GM23338 (cell line): ENCODE measurements at regions not wholly inside any gene's neighbourhood (a gene's known extent, or its start where the extent isn't known, plus 50 kb on each side); places are given as distances from the start of the nearest gene placed in this dataset.

Experiments
- ATAC-seq: fragments of 200-7000 bp; cut with Tn5 transposase; 3 replicates; pipeline ENCODE4 v1.9.1; 2020
- DNase-seq: peaks from one replicate; pipeline ENCODE4 v3.0.0-alpha.2; 2015; ENCODE audit warnings: low spot score
- H2AFZ ChIP-seq: fragments of 200-600 bp; sonication (generic); 2 replicates; pipeline ENCODE4 v1.8.0; 2016; ENCODE audit warnings: antibody characterized with exemption, mild to moderate bottlenecking, moderate library complexity
- H3F3A ChIP-seq: fragments of 200-600 bp; sonication (generic); replicated peaks from 2 replicates; pipeline ENCODE4 v1.8.0; 2017; ENCODE audit warnings: antibody characterized with exemption, mixed run types, low read depth
- H3K27ac ChIP-seq: fragments of 200-600 bp; sonication (generic); 2 replicates; pipeline ENCODE4 v1.6.1; 2016; ENCODE audit warnings: low read depth
- H3K27me3 ChIP-seq: fragments of 200-600 bp; sonication (generic); 2 replicates; pipeline ENCODE4 v1.8.0; 2016; ENCODE audit warnings: mild to moderate bottlenecking, mixed run types, moderate library complexity; ENCODE audit not compliant: insufficient read depth
- H3K36me3 ChIP-seq: fragments of 200-600 bp; sonication (generic); 2 replicates; pipeline ENCODE4 v1.8.0; 2016; ENCODE audit warnings: mild to moderate bottlenecking; ENCODE audit not compliant: insufficient read depth
- H3K4me1 ChIP-seq: fragments of 200-600 bp; sonication (generic); 2 replicates; pipeline ENCODE4 v1.8.0; 2016; ENCODE audit warnings: mild to moderate bottlenecking, moderate library complexity; ENCODE audit not compliant: insufficient read depth
- H3K4me2 ChIP-seq: fragments of 200-600 bp; sonication (generic); 2 replicates; pipeline ENCODE4 v1.7.1; 2017; ENCODE audit warnings: mixed run types
- H3K4me3 ChIP-seq: fragments of 200-600 bp; sonication (generic); 2 replicates; pipeline ENCODE4 v1.6.1; 2016; ENCODE audit warnings: mixed run types
- H3K79me2 ChIP-seq: fragments of 200-600 bp; sonication (generic); replicated peaks from 2 replicates; pipeline ENCODE4 v1.8.0; 2017; ENCODE audit warnings: mild to moderate bottlenecking; ENCODE audit not compliant: insufficient read depth
- H3K9me2 ChIP-seq: fragments of 200-600 bp; sonication (generic); 2 replicates; pipeline ENCODE4 v1.8.0; 2017; ENCODE audit not compliant: insufficient read depth
- H4K20me1 ChIP-seq: fragments of 200-600 bp; sonication (generic); replicated peaks from 2 replicates; pipeline ENCODE4 v1.8.0; 2017; ENCODE audit warnings: mild to moderate bottlenecking; ENCODE audit not compliant: insufficient read depth
- H3K27ac Mint-ChIP-seq: 2 replicates; pipeline ENCODE4 v1.8.0; 2020; ENCODE audit warnings: inconsistent platforms, mild to moderate bottlenecking, moderate library complexity, mixed read lengths
- H3K27me3 Mint-ChIP-seq: 3 replicates; pipeline ENCODE4 v1.8.0; 2022; ENCODE audit warnings: low read depth, mild to moderate bottlenecking, moderate library complexity, mixed read lengths, inconsistent platforms; ENCODE audit not compliant: insufficient read depth, poor library complexity
- H3K36me3 Mint-ChIP-seq: 3 replicates; pipeline ENCODE4 v1.8.0; 2021; ENCODE audit warnings: low read depth, mild to moderate bottlenecking, inconsistent platforms, moderate library complexity, mixed read lengths
- H3K4me1 Mint-ChIP-seq: 3 replicates; pipeline ENCODE4 v1.8.0; 2020; ENCODE audit warnings: mild to moderate bottlenecking, inconsistent platforms, mixed read lengths
- H3K4me3 Mint-ChIP-seq: 3 replicates; pipeline ENCODE4 v1.8.0; 2021; ENCODE audit warnings: moderate library complexity, mild to moderate bottlenecking, inconsistent platforms, mixed read lengths
- H3K9me3 Mint-ChIP-seq: 3 replicates; pipeline ENCODE4 v1.8.0; 2020; ENCODE audit warnings: moderate library complexity, mild to moderate bottlenecking, inconsistent platforms, mixed read lengths
- CREB1 ChIP-seq: fragments of 250-450 bp; sonication (Bioruptor Pico); IDR thresholded peaks from 2 replicates; pipeline ENCODE4 v1.5.0; 2020; ENCODE audit warnings: low read depth, mild to moderate bottlenecking, moderate library complexity
- CTCF ChIP-seq, 2 experiments: fragments of 200-600 bp in 1 of 2; sonication (generic) in 1 of 2; conservative IDR thresholded peaks; 2 replicates each; pipeline versions ENCODE4 v1.5.1 to v1.6.1; 2016 to 2017; ENCODE audit warnings: antibody characterized with exemption in 2 of 2, low read depth in 2 of 2, mild to moderate bottlenecking in 2 of 2, moderate library complexity in 1 of 2
- EZH2phosphoT487 ChIP-seq: fragments of 200-600 bp; sonication (generic); IDR thresholded peaks from one replicate; pipeline ENCODE4 v1.8.1; 2018; ENCODE audit warnings: antibody characterized with exemption; ENCODE audit not compliant: unreplicated experiment
- JUNB ChIP-seq: IDR thresholded peaks from one replicate; pipeline ENCODE4 v1.6.1; 2016; ENCODE audit warnings: antibody characterized with exemption; ENCODE audit not compliant: unreplicated experiment
- NANOG ChIP-seq: IDR thresholded peaks from 2 replicates; pipeline ENCODE4 v1.6.1; 2016; ENCODE audit warnings: antibody characterized with exemption, borderline replicate concordance
- REST ChIP-seq: IDR thresholded peaks from one replicate; pipeline ENCODE4 v1.6.1; 2018; ENCODE audit warnings: antibody characterized with exemption; ENCODE audit not compliant: unreplicated experiment
- STAT1 ChIP-seq: IDR thresholded peaks from one replicate; pipeline ENCODE4 v1.6.1; 2016; ENCODE audit warnings: antibody characterized with exemption; ENCODE audit not compliant: unreplicated experiment
- ZNF114 ChIP-seq: fragments of 250-450 bp; sonication (Bioruptor Pico); IDR thresholded peaks from 2 replicates; pipeline ENCODE4 v1.5.0; 2020; ENCODE audit warnings: mild to moderate bottlenecking, moderate library complexity
- ZNF331 ChIP-seq: fragments of 250-450 bp; sonication (Bioruptor Pico); IDR thresholded peaks from 2 replicates; pipeline ENCODE4 v1.5.0; 2020; ENCODE audit warnings: low read depth, mild to moderate bottlenecking, moderate library complexity
- ZNF462 ChIP-seq: fragments of 250-450 bp; sonication (Bioruptor Pico); IDR thresholded peaks from 2 replicates; pipeline ENCODE4 v1.5.0; 2020; ENCODE audit warnings: mild to moderate bottlenecking, moderate library complexity

- no peak for TF ChIP-seq CREB1
- no peak for TF ChIP-seq JUNB
- no peak for TF ChIP-seq EZH2phosphoT487
- no peak for TF ChIP-seq ZNF331 (CRISPR knock-in tag)
- TF ChIP-seq CTCF (conservative IDR thresholded peaks at IDR 0.05; ENCODE audit: low read depth in 2 of 2) = no peak
- no peak for TF ChIP-seq ZNF114
- no peak for TF ChIP-seq NANOG
- no peak for TF ChIP-seq REST
These were observed 175.4 kb upstream of the SIX2 start (continued) for GRCh38 chr2:45184606-45185005.

- H3K27me3 Mint-ChIP-seq = peaks cover 2% of the 10 kb centered on the region
- no peaks in the 10 kb centered on the region for H3K9me3 Mint-ChIP-seq
- Histone ChIP-seq H3K36me3 (no peaks in the 10 kb centered on the region), H3F3A (no peaks in the 10 kb centered on the region), H3K79me2 (no peaks in the 10 kb centered on the region), H3K27ac (no peak overlapping the region), H4K20me1 (no peaks in the 10 kb centered on the region), H3K4me3 (no peak overlapping the region), H3K27me3 (no peaks in the 10 kb centered on the region), H3K4me2 (no peak overlapping the region), H3K4me1 (no peaks in the 10 kb centered on the region), H3K9me2 (0 out of 2 replicates have a peak, but pooled peaks cover 16% of the 10 kb centered on the region), H2AFZ (no peak overlapping the region)
- H3K4me3 Mint-ChIP-seq = no peak overlapping the region
- no peaks in the 10 kb centered on the region for H3K36me3 Mint-ChIP-seq
- ATAC-seq = no peak
- peaks cover 6% of the 10 kb centered on the region for H3K4me1 Mint-ChIP-seq
- H3K27ac Mint-ChIP-seq = no peak overlapping the region
- DNase-seq = no peak
- TF ChIP-seq ZNF462 (CRISPR knock-in tag) (no peak), STAT1 (no peak), ZNF114 (no peak), ZNF331 (CRISPR knock-in tag) (no peak), NANOG (no peak)
These were observed 173.5 kb upstream of the SIX2 start for GRCh38 chr2:45182667-45183295.
